ENCODE measurements at regions not wholly inside any gene's neighbourhood (a gene's known extent, or its start where the extent isn't known, plus 50 kb on each side); places are given as distances from the start of the nearest gene placed in this dataset.

DNA sequence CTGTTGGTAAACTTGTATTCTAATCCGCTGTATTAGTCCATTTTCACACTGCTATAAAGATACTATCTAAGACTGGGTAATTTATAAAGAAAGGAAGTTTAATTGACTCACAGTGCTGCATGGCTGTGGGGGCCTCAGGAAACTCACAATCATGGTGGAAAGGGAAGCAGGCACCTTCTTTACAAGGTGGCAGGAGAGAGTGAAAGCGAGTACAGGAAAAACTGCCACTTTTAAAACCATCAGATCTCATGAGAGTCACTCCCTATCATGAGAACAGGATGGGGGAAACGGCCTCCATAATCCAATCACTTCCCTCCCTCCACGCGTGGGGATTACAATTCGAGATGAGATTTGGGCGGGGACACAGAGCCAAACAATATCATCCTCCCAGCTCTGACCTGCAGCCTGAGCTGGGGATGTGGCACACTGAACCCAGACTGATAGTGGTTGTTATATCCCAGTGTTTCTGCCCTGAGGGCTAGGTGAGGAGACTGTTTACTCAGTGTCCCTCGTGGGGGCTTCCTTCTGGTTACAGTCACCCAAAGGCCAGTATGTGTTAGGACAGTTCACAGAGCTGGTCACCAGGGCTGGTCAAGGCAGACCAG, 488.3 kb downstream of the KDM4C start:
- Histone ChIP-seq H3K4me3 (replicated peaks in 1 of 3; ENCODE audit: insufficient read depth in 1 of 3, low read depth in 2 of 3, low read length in 3 of 3) (no peak overlapping the region), H4K20me1 (ENCODE audit: insufficient read depth, low read length) (no peaks in the 10 kb centered on the region), H3K27ac (ENCODE audit: extremely low read length, insufficient read depth, low read length) (no peak overlapping the region), H3K4me1 (ENCODE audit: insufficient read depth, low read length) (no peaks in the 10 kb centered on the region), H3K9ac (ENCODE audit: insufficient read depth, low read depth, low read length) (no peak overlapping the region), H3K27me3 (ENCODE audit: control insufficient read depth in 1 of 2, insufficient read depth in 2 of 2, low read length in 2 of 2) (no peaks in the 10 kb centered on the region; a peak in 1 of 5 replicates), H2AFZ (ENCODE audit: low read length) (no peak overlapping the region), H3K9me3 (ENCODE audit: low read length) (no peaks in the 10 kb centered on the region), H3K36me3 (replicated peaks in 1 of 2; ENCODE audit: control insufficient read depth in 1 of 2, insufficient read depth in 2 of 2, low read length in 2 of 2) (no peaks in the 10 kb centered on the region), H3K4me2 (ENCODE audit: low read depth, low read length) (no peak overlapping the region), H3K79me2 (ENCODE audit: insufficient read depth, low read length) (no peaks in the 10 kb centered on the region)
- POLR2A ChIA-PET = no interaction called here
- CTCF ChIA-PET (ENCODE audit: low intra/inter-chr PET ratio, low total read pairs) = no interaction called here
- FAIRE-seq (no peak), DNase-seq (ENCODE audit: low spot score) (no peak), ATAC-seq (no peak)
- TF ChIP-seq ZNF570 (CRISPR knock-in tag; IDR thresholded peaks at IDR 0.05; ENCODE audit: borderline replicate concordance) (no peak), ETS1 (CRISPR knock-in tag; IDR thresholded peaks at IDR 0.05) (no peak), MAFG (CRISPR knock-in tag; IDR thresholded peaks at IDR 0.05) (no peak), AFF4 (CRISPR knock-in tag; IDR thresholded peaks at IDR 0.05) (no peak), ZNF20 (CRISPR knock-in tag; IDR thresholded peaks at IDR 0.05) (no peak), MIER2 (CRISPR knock-in tag; IDR thresholded peaks at IDR 0.05) (no peak), PHF8 (CRISPR knock-in tag; IDR thresholded peaks at IDR 0.05) (no peak), FLYWCH1 (CRISPR knock-in tag; IDR thresholded peaks at IDR 0.05) (no peak), FIP1L1 (IDR thresholded peaks at IDR 0.05; ENCODE audit: borderline replicate concordance, insufficient read depth, low read depth, low read length) (no peak), MAF1 (CRISPR knock-in tag; IDR thresholded peaks at IDR 0.05; ENCODE audit: borderline replicate concordance) (no peak), HES4 (CRISPR knock-in tag; IDR thresholded peaks at IDR 0.05; ENCODE audit: borderline replicate concordance) (no peak)
- in situ Hi-C loops (cut with HindIII; ENCODE audit: extremely low pct_ligation_motif_present, low pct_unique_long_range_greater_than_20kb) = no loop called here
- intact Hi-C loops (cut with micrococcal nuclease; ENCODE audit: unreplicated experiment) = no loop called here
- 2% methylated on average over 8 of the region's 8 CpGs for WGBS (ENCODE audit: low lambda C conversion rate)
- no TSS peak for BruUV-seq (replicated peaks)

Data from HepG2 (cell line).